Islet precursor cell (in vitro differentiated cells): ENCODE measurements at regions not wholly inside any gene's neighbourhood (a gene's known extent, or its start where the extent isn't known, plus 50 kb on each side); places are given as distances from the start of the nearest gene placed in this dataset.

Experiments used
- DNase-seq: peaks from one replicate; pipeline ENCODE4 v3.0.0-alpha.2; 2018

DNA sequence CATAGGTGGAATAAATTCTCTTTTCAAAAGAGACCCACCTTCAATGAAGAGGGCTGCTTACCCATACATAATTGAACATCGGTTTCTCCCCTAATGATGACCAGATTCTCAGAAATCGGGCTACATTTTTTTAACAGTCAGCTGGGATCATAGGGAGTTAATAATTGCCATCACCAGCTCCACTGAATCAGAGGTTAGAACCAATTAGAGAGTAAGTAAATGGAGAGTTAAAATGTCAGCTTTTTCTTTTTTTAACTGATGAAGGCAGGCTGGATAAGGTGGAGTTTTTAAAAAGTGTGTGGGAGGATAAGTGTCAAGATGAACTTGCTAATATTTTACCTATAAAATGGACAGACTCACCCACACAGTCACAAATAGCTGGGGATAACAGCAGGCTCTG lies 584.5 kb upstream of the NR3C2 start:
- DNase-seq, result no peak

- no peak for DNase-seq
These were observed 575.0 kb upstream of the NR3C2 start for GRCh38 chr4:149017002-149017734.

DNA sequence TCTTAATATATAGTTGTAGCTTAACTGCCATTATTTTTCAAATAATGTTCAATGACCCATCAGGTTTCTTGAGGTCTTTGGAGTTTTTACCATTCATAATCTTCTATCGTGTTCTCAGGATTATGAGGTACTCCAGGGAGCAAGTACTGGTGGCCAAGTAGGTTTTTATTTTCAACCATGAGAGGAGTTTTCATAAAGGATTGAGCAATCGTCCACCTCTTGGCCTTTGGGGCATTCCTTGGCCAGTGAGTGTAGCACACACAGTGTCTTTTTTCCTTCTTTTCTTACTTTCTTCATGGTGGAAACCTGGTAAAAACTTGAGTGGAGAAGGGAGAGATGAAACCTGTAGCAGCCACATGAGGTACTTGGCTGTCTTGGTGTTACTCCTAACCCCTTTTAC lies 567.0 kb upstream of the NR3C2 start:
- DNase-seq, result no peak

GRCh38 chr4:149008415-149009025 lies 566.3 kb upstream of the NR3C2 start:
- peak; percentile 55 for DNase-seq

DNA sequence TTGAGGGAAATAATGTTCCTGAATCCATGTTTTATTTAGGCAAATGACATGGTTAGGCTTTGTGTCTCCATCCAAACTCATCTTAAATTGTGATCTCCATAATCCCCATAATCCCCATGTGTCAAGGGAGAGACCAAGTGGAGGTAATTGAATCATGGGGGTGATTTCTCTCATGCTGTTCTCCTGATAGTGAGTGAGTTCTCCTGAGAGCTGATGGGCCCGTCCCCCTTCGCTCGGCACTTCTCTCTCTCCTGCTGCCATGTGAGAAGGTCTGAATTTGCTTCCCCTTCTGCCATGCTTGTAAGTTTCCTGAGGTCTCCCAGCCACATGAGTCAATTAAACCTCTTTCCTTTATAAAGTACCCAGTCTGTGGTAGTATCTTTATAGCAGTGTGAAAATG lies 563.0 kb upstream of the NR3C2 start:
- DNase-seq, result no peak

GRCh38 chr4:148999924-149000323 lies 557.7 kb upstream of the NR3C2 start:
- no peak for DNase-seq

- DNase-seq, result peak; percentile 66
These were observed 556.5 kb upstream of the NR3C2 start for GRCh38 chr4:148998719-148999118.

GRCh38 chr4:148986951-148987350 lies 544.7 kb upstream of the NR3C2 start:
- DNase-seq, result no peak

GRCh38 chr4:148984951-148985350 lies 542.7 kb upstream of the NR3C2 start:
- DNase-seq, result no peak

DNA sequence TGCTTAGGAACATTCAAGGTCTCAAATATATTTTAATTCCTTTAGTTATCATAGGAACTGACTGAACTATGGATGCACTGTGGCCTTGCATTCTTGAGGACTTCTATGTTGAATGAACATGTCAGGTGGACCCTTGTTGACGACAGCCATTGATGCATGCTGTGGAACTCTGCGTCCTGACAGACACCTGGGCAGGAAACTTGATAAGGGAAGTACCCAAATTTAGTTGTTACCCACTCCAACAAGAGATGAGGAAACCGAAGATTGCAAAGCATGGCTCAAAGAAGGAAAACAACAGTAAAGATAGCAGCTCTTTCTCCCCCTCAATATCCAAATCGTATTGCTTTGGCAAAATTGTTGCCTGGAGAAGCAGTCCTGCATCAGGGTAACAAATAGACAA lies 540.0 kb upstream of the NR3C2 start:
- DNase-seq, result no peak

GRCh38 chr4:148980782-148981480 lies 538.7 kb upstream of the NR3C2 start:
- no peak for DNase-seq

DNA sequence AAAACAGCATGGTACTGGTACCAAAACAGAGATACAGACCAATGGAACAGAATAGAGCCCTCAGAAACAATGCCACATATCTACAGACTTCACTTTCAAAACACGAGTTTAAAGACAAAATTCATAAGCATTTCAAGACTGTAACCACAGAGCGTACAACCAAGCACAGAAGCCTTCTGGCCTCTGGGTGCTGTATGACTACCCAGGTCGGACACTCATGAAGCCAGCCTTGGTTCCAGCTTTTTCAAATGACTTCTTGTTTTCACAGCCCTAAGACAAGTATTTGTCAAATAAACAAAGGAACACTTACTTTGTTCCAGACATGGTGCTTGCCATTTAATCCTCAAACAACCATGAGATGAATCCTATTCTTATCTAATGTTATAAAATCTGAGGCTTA lies 536.1 kb upstream of the NR3C2 start:
- no peak for DNase-seq

GRCh38 chr4:148975464-148975863 lies 533.2 kb upstream of the NR3C2 start:
- no peak for DNase-seq

- DNase-seq, result no peak
These were observed 522.9 kb upstream of the NR3C2 start for GRCh38 chr4:148965080-148965479.

- DNase-seq, result no peak
These were observed 522.2 kb upstream of the NR3C2 start for GRCh38 chr4:148964456-148964855.

DNA sequence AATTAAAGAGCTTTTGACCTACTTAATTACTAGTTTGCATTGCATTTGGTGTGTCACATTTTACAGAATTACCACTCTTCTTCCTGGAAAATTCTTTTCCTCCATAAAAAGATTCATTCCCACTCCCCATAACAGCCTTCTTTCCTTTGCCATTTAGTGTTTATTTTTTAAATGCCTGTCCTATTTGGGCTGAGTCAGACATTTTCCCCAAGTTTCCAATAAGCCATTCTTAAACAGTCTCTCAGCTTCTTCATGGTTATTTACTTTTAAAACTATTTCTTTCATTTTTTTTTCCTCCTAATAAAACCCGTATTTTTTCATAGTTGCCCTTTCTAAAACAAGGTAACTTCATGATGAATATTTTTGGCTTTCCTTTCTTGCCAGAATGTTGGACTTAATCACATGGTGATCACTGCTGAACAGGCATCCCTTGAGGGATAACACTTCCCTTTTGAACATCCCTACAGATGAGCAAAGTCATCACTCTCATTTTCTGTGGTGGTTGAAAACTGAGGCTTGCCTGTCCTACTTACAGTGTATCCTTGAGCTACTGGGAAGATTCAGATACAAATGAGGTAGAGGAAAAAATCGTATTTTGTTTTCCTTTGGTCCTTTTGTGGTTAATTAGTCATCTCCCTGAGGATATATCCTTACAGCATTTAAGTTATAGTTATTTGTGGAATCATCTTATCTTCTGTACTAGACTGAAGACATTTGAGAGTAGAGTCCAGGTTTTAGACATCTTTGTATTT lies 520.5 kb upstream of the NR3C2 start:
- DNase-seq, result no peak

GRCh38 chr4:148961526-148961925 lies 519.3 kb upstream of the NR3C2 start:
- DNase-seq, result no peak

DNA sequence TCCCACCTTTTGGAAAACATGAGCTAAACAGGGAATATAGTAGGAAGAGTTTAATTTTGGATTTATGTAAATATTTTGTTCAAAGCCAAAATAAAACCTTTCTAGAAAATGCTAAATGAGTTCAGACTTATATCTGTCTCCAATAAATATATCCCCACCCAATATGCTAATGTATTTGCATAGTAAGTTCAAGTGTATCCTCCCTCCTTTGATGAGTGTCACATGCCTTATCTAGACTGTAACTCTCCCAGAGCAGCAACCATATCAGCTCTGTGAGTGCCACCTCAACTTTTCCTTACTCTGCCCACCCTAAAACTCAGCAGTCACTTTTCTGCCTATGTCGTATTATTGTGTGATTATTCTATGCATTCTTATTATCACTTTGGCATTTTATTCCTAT lies 516.1 kb upstream of the NR3C2 start:
- no peak for DNase-seq

DNA sequence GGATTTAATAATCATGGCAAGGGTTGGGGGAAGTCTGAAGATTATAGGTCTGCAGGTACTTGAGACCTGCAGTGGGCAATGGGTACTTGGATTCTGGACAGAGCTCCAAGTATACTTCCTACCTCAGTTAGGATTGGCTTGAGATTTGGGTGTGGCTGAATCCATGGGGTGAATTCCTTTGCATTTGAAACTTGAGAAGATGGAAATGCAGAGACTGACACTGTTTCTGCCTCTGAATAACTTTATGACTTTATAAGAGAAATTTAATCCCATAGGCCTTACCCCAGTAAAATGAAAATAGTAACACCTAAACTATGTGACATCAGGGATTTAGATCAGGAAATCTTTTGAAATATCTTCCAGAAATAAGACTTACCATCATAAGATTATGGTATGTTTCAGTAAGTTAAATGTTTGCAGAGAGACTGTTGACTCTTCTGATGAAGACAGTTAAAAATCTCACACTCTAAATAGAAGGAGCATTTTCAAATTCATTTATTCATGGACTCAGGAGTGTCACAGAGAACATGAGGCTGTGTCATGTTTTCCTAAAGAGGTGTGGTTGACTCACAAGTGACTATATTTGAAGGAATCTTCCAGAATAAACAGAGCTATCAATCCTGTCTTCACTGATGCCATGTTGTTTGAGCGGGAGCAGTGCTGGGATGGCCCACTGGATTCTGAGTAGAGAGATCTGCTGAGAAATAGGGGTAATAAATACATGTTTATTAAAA lies 513.5 kb upstream of the NR3C2 start:
- no peak for DNase-seq

DNA sequence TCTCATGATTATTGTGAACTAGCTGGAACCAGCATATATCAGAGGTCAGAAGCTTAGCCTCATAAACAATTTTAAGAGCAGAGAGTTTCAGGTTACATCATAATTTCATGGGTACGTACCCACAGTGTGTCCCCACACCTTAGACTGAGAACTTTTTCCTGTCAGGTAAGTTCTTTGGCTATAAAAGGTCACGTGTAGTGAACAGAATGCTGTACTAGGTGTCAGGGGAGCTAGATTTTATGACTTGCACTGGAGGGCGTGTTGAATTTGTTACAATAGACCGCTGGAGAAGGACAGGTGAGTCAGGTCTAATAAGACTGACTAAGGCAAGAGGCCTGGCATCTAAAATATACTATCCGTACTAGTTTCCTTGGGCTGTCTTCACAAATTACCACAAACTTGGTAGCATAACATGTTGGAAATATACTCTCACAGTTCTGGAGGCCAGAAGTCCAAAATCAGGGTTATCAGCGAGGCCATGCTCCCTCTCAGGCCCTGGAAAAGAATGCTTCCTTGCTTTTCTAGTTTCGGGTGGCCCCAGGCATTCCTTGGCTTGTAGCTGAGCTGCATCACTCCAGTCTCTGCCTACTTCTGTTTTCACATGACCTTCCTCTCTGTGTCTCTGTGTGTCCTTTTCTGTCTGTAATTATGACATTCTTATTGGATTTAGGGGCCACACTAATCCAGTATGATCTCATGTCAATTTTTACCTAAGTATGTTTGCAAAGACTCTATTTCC lies 512.0 kb upstream of the NR3C2 start:
- DNase-seq, result peak; percentile 55

DNA sequence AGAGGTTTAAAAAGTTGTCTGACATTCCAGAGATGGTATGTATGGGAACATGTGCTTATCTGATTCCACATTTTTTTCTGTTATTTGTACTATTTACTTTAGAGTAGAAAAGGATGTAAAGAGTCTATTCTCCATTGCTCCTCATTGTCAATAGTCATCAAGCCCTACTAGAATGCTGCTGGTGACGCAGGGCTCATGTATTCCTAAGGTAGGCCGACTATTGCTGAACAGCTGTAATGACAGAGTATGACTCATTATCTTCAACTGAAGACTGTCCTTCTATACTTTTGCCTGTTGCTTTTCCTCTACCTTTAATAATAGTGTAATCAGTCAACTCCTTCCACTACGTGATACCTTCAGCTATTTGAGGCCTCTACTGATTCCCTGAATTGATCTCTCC lies 509.1 kb upstream of the NR3C2 start:
- no peak for DNase-seq

DNA sequence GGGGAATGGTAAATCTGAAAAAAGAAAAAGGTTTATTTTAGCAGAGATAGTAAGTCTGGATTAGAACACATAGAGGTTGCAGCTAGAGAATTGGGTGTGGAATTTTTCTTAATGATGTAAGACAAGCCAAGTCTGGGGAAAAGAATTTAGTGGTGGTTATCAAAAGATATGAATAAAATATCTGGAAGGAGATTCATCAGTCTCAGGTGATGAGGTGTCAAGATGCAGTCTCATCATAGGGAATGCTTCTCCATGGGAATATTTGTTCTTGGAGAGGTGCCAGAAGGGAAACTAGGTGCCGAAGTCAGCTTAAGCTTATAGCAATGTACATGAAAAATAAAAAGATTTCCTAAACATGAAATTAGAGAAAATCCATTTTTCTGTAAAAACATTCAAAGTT lies 504.1 kb upstream of the NR3C2 start:
- DNase-seq, result no peak
